Natural killer cell treated with Interleukin-12 subunit alpha and Interleukin-12 subunit beta and Interleukin-15 and Interleukin-18, amount 100 ng/mL, for 72 hours (primary cell): ENCODE measurements at regions not wholly inside any gene's neighbourhood (a gene's known extent, or its start where the extent isn't known, plus 50 kb on each side); places are given as distances from the start of the nearest gene placed in this dataset.

ENCODE experiments used
- ATAC-seq, 2 donors: fragments of 150-1000 bp; cut with Tn5 transposase in 1 of 2; sonication (Bioruptor Pico), chemical (Tn5 transposase) in 1 of 2; 2 replicates each; pipeline ENCODE4 v1.10.0; 2021
- DNase-seq: peaks from one replicate; pipeline ENCODE4 v3.0.0; 2022; ENCODE audit warnings: low spot score
- H3K27ac Mint-ChIP-seq, 2 donors: 1 replicate in 1 of 2; 2 replicates in 1 of 2; pipeline ENCODE4 v1.8.0; 2022; ENCODE audit warnings: mixed read lengths in 2 of 2, mild to moderate bottlenecking in 1 of 2, moderate library complexity in 1 of 2
- H3K27me3 Mint-ChIP-seq, 2 donors: 1 replicate in 1 of 2; 2 replicates in 1 of 2; pipeline ENCODE4 v1.8.0; 2022; ENCODE audit warnings: mixed read lengths in 2 of 2
- H3K36me3 Mint-ChIP-seq: one replicate; pipeline ENCODE4 v1.8.0; 2022; ENCODE audit warnings: mixed read lengths
- H3K4me1 Mint-ChIP-seq, 2 donors: 1 replicate in 1 of 2; 2 replicates in 1 of 2; pipeline ENCODE4 v1.8.0; 2022; ENCODE audit warnings: low read depth in 2 of 2, mixed read lengths in 2 of 2, mild to moderate bottlenecking in 1 of 2
- H3K4me3 Mint-ChIP-seq: one replicate; pipeline ENCODE4 v1.8.0; 2022; ENCODE audit warnings: mixed read lengths
- H3K9me3 Mint-ChIP-seq: 2 replicates; pipeline ENCODE4 v1.8.0; 2022; ENCODE audit warnings: mixed read lengths

GRCh38 chr1:9419369-9420041 lies 119.8 kb upstream of the SLC25A33 start:
- ATAC-seq (no peak), DNase-seq (no peak)
- Mint-ChIP-seq H3K36me3 (no peaks in the 10 kb centered on the region), H3K9me3 (no peaks in the 10 kb centered on the region), H3K27ac (no peak overlapping the region), H3K27me3 (peaks cover 34 to 46% of the 10 kb centered on the region in 2 donors), H3K4me1 (no peaks in the 10 kb centered on the region), H3K4me3 (no peak overlapping the region)

DNA sequence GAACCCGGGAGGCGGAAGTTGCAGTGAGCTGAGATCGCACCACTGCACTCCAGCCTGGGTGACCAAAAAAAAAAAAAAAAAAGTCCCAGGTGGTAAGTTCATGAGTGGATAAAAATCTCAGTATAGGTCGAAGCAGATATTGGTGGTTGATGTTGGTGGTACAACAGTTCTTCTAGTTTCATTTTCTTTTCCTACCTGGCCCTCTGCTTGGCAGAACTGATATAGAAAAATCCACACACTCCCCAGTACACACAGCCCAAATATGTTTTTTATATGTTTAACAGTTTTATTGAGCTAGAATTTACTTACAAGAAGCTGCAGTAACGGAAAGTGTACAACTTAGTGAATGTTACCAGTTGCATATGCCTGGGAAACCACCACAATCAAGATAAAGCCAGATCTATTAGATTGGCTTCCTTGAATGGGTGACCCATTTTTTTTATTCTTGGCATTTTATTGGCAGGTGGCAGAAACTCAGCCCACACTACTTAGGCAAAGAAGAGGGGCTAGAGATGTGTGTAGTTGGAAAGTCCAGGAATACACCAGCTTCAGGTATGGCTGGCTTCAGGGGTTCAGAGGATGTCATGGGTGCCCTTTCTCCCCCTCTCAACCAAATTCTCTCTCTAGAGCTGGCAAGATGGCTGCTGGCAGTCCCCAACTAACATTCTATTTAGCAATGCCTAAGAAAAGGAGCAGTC lies 118.3 kb upstream of the SLC25A33 start:
- Mint-ChIP-seq H3K27me3 (peaks cover 37 to 54% of the 10 kb centered on the region in 2 donors), H3K9me3 (no peaks in the 10 kb centered on the region), H3K4me3 (no peak overlapping the region), H3K27ac (no peak overlapping the region), H3K4me1 (peaks cover 11% of the 10 kb centered on the region in 2 donors), H3K36me3 (no peaks in the 10 kb centered on the region)
- ATAC-seq = no peak
- no peak for DNase-seq

- no peaks in the 10 kb centered on the region for H3K36me3 Mint-ChIP-seq
- H3K4me1 Mint-ChIP-seq = peaks cover 16% of the 10 kb centered on the region in 2 donors
- no peak for DNase-seq
- H3K9me3 Mint-ChIP-seq = no peaks in the 10 kb centered on the region
- no peak for ATAC-seq
- H3K27ac Mint-ChIP-seq = no peak overlapping the region
- H3K4me3 Mint-ChIP-seq = no peak overlapping the region
- H3K27me3 Mint-ChIP-seq = peaks cover 37 to 51% of the 10 kb centered on the region in 2 donors
Observed at GRCh38 chr1:9421533-9421873, 117.8 kb upstream of the SLC25A33 start.

DNA sequence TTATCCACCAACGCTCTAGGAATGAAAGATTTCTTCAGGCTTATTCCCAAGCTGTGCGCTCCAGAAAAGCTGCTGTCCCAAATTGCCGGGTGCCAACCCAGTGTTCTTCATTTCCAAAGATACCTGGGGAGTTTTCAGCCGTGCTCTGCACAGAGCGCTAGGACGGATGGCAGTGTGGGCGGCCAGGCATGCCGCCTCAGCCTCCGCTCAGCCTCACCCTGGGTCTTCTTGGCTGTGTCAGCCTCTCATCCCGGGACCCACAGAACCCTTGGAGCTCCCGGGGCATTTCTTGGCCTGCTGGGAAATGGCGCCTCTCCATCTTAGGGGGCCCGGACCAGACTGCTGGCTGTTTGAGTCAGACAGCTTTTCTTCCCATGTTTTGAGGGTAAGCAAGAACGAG lies 116.9 kb upstream of the SLC25A33 start:
- H3K4me1 Mint-ChIP-seq = peaks cover 17 to 18% of the 10 kb centered on the region in 2 donors
- peaks cover 32 to 42% of the 10 kb centered on the region in 2 donors for H3K27me3 Mint-ChIP-seq
- ATAC-seq (no peak), DNase-seq (no peak)
- H3K27ac Mint-ChIP-seq = no peak overlapping the region
- no peaks in the 10 kb centered on the region for H3K9me3 Mint-ChIP-seq
- H3K36me3 Mint-ChIP-seq = no peaks in the 10 kb centered on the region
- no peak overlapping the region for H3K4me3 Mint-ChIP-seq

DNA sequence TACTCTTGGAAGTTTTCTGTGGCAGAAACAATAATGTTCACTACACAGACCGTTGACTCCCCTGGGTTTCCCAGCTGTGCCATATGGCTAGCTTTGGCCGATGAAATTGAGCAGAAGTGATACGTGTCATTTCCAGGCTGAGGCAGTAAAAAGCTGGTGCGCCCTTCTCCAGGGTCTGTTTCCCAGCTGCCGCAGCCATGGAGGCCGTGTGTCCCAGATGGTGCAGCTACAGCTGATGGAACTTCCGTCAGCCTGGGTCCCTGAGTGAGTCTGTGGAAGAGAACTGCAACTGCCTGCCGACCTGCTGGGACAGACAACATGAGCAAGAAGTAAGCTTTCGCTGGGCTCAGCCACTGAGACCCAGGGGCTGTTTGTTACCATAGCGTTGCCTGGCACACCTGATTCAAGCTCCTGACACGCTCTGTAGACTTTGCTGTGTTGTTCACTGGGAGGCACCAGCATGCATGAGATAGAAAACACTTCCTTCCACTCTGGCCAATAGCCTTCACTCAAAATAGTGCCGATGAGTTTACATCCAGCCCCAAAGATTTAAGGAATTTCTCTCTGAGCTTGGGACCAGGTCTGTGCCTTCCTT lies 116.3 kb upstream of the SLC25A33 start:
- ATAC-seq (no peak), DNase-seq (no peak)
- Mint-ChIP-seq H3K36me3 (no peaks in the 10 kb centered on the region), H3K4me3 (no peak overlapping the region), H3K27me3 (peaks cover 27 to 42% of the 10 kb centered on the region in 2 donors), H3K9me3 (no peaks in the 10 kb centered on the region), H3K27ac (no peak overlapping the region), H3K4me1 (peaks cover 17 to 19% of the 10 kb centered on the region in 2 donors)

DNA sequence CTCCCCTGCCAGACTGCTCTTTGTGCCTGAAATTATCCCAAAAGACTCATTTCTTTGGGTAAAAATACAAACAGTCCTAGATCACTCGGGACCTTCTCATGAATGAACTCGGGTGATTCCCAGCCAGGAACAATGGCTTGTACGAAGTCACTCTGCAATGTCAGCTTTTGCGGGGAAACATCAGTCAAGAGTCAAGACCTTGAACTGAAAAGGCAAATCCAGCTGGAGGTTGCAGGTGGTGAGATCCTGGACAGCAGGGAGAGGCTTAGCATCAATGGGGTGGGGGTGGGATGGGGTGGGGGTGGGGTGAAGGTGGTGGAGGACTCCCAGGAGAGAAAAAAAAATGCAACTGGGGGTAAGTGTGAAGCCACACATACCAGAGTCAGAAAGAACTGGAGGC lies 115.0 kb upstream of the SLC25A33 start:
- no peak for ATAC-seq
- no peak overlapping the region for H3K27ac Mint-ChIP-seq
- peaks cover 29 to 32% of the 10 kb centered on the region in 2 donors for H3K4me1 Mint-ChIP-seq
- no peaks in the 10 kb centered on the region for H3K36me3 Mint-ChIP-seq
- DNase-seq = no peak
- H3K9me3 Mint-ChIP-seq = no peaks in the 10 kb centered on the region
- H3K4me3 Mint-ChIP-seq = no peak overlapping the region
- H3K27me3 Mint-ChIP-seq = peaks cover 27 to 42% of the 10 kb centered on the region in 2 donors

GRCh38 chr1:9425859-9426258 lies 113.4 kb upstream of the SLC25A33 start:
- Mint-ChIP-seq H3K9me3 (peaks cover 3% of the 10 kb centered on the region), H3K27me3 (peaks cover 33 to 38% of the 10 kb centered on the region in 2 donors), H3K4me3 (peak overlapping the region; percentile 55), H3K36me3 (no peaks in the 10 kb centered on the region), H3K27ac (peak overlapping the region; percentile 41 to 43), H3K4me1 (peaks cover 37 to 44% of the 10 kb centered on the region in 2 donors)
- DNase-seq (no peak), ATAC-seq (no peak)

DNA sequence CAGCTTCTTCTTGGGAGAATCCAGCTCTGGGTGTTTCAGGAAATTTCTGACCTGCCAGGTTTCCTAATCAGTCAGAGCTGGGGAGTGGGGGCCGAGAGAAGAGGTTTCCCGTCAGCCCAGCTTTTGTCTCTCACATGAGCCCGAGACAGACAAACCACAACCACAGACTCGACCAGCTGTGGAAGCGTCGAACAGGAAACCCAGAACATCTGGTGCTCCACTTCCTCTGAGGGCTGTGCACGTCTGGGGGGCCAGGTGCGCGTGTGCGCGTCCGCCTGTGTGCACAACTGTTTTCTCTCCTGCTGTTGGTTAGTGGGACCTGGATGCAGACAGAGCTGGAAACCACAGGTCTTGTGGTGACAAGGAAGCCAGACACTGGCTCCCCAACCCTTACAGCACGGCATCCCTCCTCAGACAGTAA lies 113.0 kb upstream of the SLC25A33 start:
- Mint-ChIP-seq H3K27me3 (peaks cover 29 to 34% of the 10 kb centered on the region in 2 donors), H3K4me1 (peaks cover 37 to 44% of the 10 kb centered on the region in 2 donors)

GRCh38 chr1:9427388-9427787 lies 111.9 kb upstream of the SLC25A33 start:
- peaks cover 3% of the 10 kb centered on the region for H3K9me3 Mint-ChIP-seq
- H3K4me1 Mint-ChIP-seq = peaks cover 37 to 44% of the 10 kb centered on the region in 2 donors
- peaks cover 25 to 29% of the 10 kb centered on the region in 2 donors for H3K27me3 Mint-ChIP-seq
- no peak overlapping the region for H3K4me3 Mint-ChIP-seq
- ATAC-seq (no peak), DNase-seq (no peak)
- H3K36me3 Mint-ChIP-seq = no peaks in the 10 kb centered on the region
- H3K27ac Mint-ChIP-seq = no peak overlapping the region

More for the DNA sequence above, 113.0 kb upstream of the SLC25A33 start:
- peak; percentile 67 to 76 for ATAC-seq
- Mint-ChIP-seq H3K27ac (peak overlapping the region; percentile 41 to 43), H3K36me3 (no peaks in the 10 kb centered on the region), H3K4me3 (peak overlapping the region; percentile 55), H3K9me3 (peaks cover 3% of the 10 kb centered on the region)
- DNase-seq = peak; percentile 83

DNA sequence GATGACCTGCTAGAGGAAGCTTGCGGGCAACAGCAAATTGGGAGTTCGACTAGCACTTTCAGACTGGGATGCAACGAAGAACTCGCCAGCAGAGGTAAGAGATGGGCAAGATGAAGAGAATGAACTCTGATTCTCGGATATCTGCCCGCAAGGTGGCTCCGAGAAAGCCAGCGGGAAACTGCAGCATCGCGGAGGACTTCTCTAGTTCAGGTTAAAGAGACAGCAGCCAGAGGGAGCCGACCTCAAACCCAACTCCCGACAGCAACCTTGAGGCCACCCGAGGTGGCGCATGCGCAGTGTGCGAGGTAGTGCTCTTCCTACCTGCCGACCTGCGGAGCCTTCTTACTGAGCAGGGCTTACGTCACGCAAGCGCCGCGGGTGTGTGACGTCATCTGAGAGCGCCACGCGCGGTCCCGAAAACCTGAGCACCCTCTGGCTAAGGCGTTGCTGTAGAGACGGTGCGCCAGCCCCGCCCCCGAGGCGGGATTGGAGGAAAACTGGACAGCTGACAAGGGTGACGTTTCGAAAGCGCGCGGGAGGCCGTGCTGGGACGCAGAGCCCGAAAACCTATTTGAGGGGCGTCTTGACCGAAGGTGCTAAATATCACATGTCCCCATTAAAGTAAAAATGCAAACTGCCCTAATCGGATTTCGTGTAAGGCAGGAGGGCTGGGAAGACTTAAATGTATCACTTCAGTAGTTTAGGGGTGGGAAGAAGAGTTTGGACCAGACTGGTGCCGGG lies 110.5 kb upstream of the SLC25A33 start:
- Mint-ChIP-seq H3K4me3 (peak overlapping the region; percentile 85), H3K27me3 (peaks cover 20 to 21% of the 10 kb centered on the region in 2 donors), H3K4me1 (peaks cover 37 to 44% of the 10 kb centered on the region in 2 donors), H3K9me3 (peaks cover 3% of the 10 kb centered on the region), H3K36me3 (no peaks in the 10 kb centered on the region), H3K27ac (peak overlapping the region; percentile 51 to 93)
- peak; percentile 97 to 98 for ATAC-seq
- peak; percentile 99 for DNase-seq

DNA sequence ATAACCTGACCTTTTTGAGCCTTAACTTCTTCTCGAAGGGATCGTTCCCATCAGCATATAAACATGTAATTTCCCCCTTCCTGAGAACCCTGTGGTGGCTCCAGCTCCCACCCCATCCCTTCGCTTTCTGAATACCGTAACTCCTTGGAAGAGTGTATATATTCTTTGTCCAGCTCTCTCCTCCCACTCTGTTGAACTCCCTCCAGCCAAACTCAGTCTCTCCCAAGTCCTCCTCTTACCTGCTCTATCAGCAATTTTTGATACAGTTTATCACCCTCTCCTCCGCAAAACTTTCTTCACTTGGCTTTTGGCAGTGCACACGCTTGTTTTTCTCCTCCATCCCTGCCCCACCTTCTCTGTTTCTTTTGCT lies 109.9 kb upstream of the SLC25A33 start:
- ATAC-seq (no peak), DNase-seq (no peak)
- H3K27ac Mint-ChIP-seq = peak overlapping the region; percentile 51 to 93
- H3K4me3 Mint-ChIP-seq = peak overlapping the region; percentile 85
- H3K27me3 Mint-ChIP-seq = peaks cover 15 to 21% of the 10 kb centered on the region in 2 donors
- H3K36me3 Mint-ChIP-seq = no peaks in the 10 kb centered on the region
- peaks cover 3% of the 10 kb centered on the region for H3K9me3 Mint-ChIP-seq
- H3K4me1 Mint-ChIP-seq = peaks cover 37 to 44% of the 10 kb centered on the region in 2 donors

GRCh38 chr1:9434247-9435152 lies 104.8 kb upstream of the SLC25A33 start:
- no peak overlapping the region for H3K27ac Mint-ChIP-seq
- H3K27me3 Mint-ChIP-seq = peaks cover 34 to 46% of the 10 kb centered on the region in 2 donors
- ATAC-seq = no peak
- peaks cover 1% of the 10 kb centered on the region for H3K9me3 Mint-ChIP-seq
- H3K36me3 Mint-ChIP-seq = no peaks in the 10 kb centered on the region
- H3K4me3 Mint-ChIP-seq = no peak overlapping the region
- no peak for DNase-seq
- H3K4me1 Mint-ChIP-seq = peaks cover 6 to 10% of the 10 kb centered on the region in 2 donors

- DNase-seq = no peak
- no peaks in the 10 kb centered on the region for H3K36me3 Mint-ChIP-seq
- peaks cover 0 to 4% of the 10 kb centered on the region in 2 donors for H3K4me1 Mint-ChIP-seq
- ATAC-seq = no peak
- peaks cover 32 to 47% of the 10 kb centered on the region in 2 donors for H3K27me3 Mint-ChIP-seq
- no peak overlapping the region for H3K27ac Mint-ChIP-seq
- no peaks in the 10 kb centered on the region for H3K9me3 Mint-ChIP-seq
- no peak overlapping the region for H3K4me3 Mint-ChIP-seq
Observed at GRCh38 chr1:9435153-9435636, 104.1 kb upstream of the SLC25A33 start.
